GM23338 (cell line): ENCODE measurements at regions not wholly inside any gene's neighbourhood (a gene's known extent, or its start where the extent isn't known, plus 50 kb on each side); places are given as distances from the start of the nearest gene placed in this dataset.

Experiments
- CREB1 ChIP-seq: fragments of 250-450 bp; sonication (Bioruptor Pico); IDR thresholded peaks from 2 replicates; pipeline ENCODE4 v1.5.0; 2020; ENCODE audit warnings: low read depth, mild to moderate bottlenecking, moderate library complexity
- EZH2 ChIP-seq: fragments of 200-600 bp; sonication (generic); IDR thresholded peaks from one replicate; pipeline ENCODE4 v1.8.0; 2017; ENCODE audit warnings: antibody characterized with exemption, mild to moderate bottlenecking, low read depth; ENCODE audit not compliant: unreplicated experiment
- STAT1 ChIP-seq: IDR thresholded peaks from one replicate; pipeline ENCODE4 v1.6.1; 2016; ENCODE audit warnings: antibody characterized with exemption; ENCODE audit not compliant: unreplicated experiment
- ZNF331 ChIP-seq: fragments of 250-450 bp; sonication (Bioruptor Pico); IDR thresholded peaks from 2 replicates; pipeline ENCODE4 v1.5.0; 2020; ENCODE audit warnings: low read depth, mild to moderate bottlenecking, moderate library complexity
- TF ChIP-seq, protein P1 (sequence below), 2 experiments: fragments of 200-600 bp in 1 of 2; sonication (generic) in 1 of 2; conservative IDR thresholded peaks; 2 replicates each; pipeline versions ENCODE4 v1.5.1 to v1.6.1; 2016 to 2017; ENCODE audit warnings: antibody characterized with exemption in 2 of 2, low read depth in 2 of 2, mild to moderate bottlenecking in 2 of 2, moderate library complexity in 1 of 2

DNA sequence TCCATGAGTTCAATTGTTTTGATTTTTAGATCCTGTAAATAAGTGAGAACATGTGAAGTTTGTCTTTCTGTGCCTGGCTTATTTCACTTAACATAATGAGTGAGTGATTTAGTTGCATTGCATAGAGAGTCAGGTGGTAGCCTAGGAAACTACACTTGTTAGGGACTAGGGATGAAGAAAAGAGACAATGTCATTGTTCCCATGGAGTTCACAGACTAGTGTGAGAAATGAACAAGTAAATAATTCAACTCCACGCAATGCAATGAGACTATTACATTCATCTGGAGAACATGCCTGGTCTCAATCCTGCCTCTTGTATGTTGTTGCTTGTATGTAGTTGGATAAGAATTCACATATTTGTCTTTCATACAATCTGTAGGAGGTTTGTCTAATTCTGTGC lies 76.3 kb upstream of the B3GAT2 start:
- TF ChIP-seq, protein P1, sequence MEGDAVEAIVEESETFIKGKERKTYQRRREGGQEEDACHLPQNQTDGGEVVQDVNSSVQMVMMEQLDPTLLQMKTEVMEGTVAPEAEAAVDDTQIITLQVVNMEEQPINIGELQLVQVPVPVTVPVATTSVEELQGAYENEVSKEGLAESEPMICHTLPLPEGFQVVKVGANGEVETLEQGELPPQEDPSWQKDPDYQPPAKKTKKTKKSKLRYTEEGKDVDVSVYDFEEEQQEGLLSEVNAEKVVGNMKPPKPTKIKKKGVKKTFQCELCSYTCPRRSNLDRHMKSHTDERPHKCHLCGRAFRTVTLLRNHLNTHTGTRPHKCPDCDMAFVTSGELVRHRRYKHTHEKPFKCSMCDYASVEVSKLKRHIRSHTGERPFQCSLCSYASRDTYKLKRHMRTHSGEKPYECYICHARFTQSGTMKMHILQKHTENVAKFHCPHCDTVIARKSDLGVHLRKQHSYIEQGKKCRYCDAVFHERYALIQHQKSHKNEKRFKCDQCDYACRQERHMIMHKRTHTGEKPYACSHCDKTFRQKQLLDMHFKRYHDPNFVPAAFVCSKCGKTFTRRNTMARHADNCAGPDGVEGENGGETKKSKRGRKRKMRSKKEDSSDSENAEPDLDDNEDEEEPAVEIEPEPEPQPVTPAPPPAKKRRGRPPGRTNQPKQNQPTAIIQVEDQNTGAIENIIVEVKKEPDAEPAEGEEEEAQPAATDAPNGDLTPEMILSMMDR (conservative IDR thresholded peaks at IDR 0.05; ENCODE audit: low read depth in 2 of 2) = no peak
- TF ChIP-seq EZH2 (no peak), STAT1 (no peak), ZNF331 (CRISPR knock-in tag) (no peak), CREB1 (CRISPR knock-in tag) (no peak)
